ENCODE measurements at regions not wholly inside any gene's neighbourhood (a gene's known extent, or its start where the extent isn't known, plus 50 kb on each side); places are given as distances from the start of the nearest gene placed in this dataset.

- H3K9ac ChIP-seq (replicated peaks; ENCODE audit: extremely low read depth, insufficient read depth, low read length), result no peak overlapping the region
- no peaks in the 10 kb centered on the region for H4K20me1 ChIP-seq (replicated peaks; ENCODE audit: control insufficient read depth, extremely low read depth, insufficient read depth, low read length)
- H3K4me2 ChIP-seq (ENCODE audit: insufficient read depth, low read length), result no peak overlapping the region
- H2AFZ ChIP-seq (ENCODE audit: low read depth, low read length), result no peak overlapping the region
- DNase-seq (ENCODE audit: low read depth, low spot score) (no peak), FAIRE-seq (no peak)
- no peak overlapping the region for H3K27ac ChIP-seq (ENCODE audit: insufficient read depth, low read depth, low read length)
- H3K4me1 ChIP-seq (ENCODE audit: control insufficient read depth, extremely low read depth, insufficient read depth, low read length), result no peaks in the 10 kb centered on the region
- dilution Hi-C loops (cut with MboI; ENCODE audit: extremely low pct_ligation_motif_present, low sequenced_read_pairs), result no loop called here
- CTCF ChIA-PET, result no interaction called here
- POLR2A ChIA-PET, result no interaction called here
- TF ChIP-seq FOS (IDR thresholded peaks at IDR 0.05; ENCODE audit: borderline replicate concordance, insufficient read depth, low read length) (no peak), POLR2AphosphoS5 (IDR thresholded peaks at IDR 0.05; ENCODE audit: insufficient read depth, low read depth, low read length) (no peak), MAX (IDR thresholded peaks at IDR 0.05; ENCODE audit: insufficient read depth, insufficient read length) (no peak), MYC (IDR thresholded peaks at IDR 0.05; ENCODE audit: low read depth, low read length) (no peak)
- TF ChIP-seq, protein P1, sequence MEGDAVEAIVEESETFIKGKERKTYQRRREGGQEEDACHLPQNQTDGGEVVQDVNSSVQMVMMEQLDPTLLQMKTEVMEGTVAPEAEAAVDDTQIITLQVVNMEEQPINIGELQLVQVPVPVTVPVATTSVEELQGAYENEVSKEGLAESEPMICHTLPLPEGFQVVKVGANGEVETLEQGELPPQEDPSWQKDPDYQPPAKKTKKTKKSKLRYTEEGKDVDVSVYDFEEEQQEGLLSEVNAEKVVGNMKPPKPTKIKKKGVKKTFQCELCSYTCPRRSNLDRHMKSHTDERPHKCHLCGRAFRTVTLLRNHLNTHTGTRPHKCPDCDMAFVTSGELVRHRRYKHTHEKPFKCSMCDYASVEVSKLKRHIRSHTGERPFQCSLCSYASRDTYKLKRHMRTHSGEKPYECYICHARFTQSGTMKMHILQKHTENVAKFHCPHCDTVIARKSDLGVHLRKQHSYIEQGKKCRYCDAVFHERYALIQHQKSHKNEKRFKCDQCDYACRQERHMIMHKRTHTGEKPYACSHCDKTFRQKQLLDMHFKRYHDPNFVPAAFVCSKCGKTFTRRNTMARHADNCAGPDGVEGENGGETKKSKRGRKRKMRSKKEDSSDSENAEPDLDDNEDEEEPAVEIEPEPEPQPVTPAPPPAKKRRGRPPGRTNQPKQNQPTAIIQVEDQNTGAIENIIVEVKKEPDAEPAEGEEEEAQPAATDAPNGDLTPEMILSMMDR (IDR thresholded peaks at IDR 0.05; ENCODE audit: extremely low read depth in 1 of 2, insufficient read depth in 1 of 2, low read depth in 1 of 2, low read length in 2 of 2), result no peak
- intact Hi-C loops (cut with micrococcal nuclease), result no loop called here
- H3K79me2 ChIP-seq (ENCODE audit: control insufficient read depth, insufficient read depth, low read length), result no peaks in the 10 kb centered on the region
- no TSS peak for BruUV-seq (replicated peaks)
- H3K27me3 ChIP-seq (ENCODE audit: control insufficient read depth in 2 of 2, insufficient read depth in 2 of 2, low read length in 2 of 2), result no peaks in the 10 kb centered on the region
- no peaks in the 10 kb centered on the region for H3K9me3 ChIP-seq (replicated peaks; ENCODE audit: control insufficient read depth, insufficient read depth, low read length)
- H3K36me3 ChIP-seq (ENCODE audit: control insufficient read depth in 2 of 2, extremely low read depth in 1 of 2, insufficient read depth in 2 of 2, low read length in 2 of 2), result no peaks in the 10 kb centered on the region
- no peak overlapping the region for H3K4me3 ChIP-seq (replicated peaks in 1 of 3; ENCODE audit: insufficient read depth in 1 of 3, low read depth in 1 of 3, low read length in 3 of 3)
- H3K9me1 ChIP-seq (replicated peaks; ENCODE audit: control insufficient read depth, extremely low read depth, insufficient read depth, low read length), result no peaks in the 10 kb centered on the region
These were observed 899.1 kb downstream of the TMEM182 start for GRCh38 chr2:103660947-103661346.

DNA sequence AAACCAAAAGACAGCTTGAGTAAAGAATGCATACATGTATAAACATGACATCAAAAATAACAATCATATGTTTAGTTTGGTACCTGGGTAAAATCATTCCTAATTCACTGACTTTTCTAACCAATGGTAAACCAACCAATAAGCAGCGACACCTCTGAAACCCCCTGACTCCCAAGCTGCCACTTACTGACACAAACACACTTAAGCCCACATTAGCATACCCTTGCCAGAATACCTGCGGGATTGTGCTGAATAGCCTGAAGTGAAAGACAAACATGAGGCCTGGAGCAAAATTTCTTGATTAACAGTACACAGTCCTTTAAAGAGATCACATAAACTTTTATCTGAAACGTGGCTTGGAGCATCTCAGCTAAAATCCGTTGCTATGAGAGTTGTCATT is 902.9 kb downstream of the TMEM182 start:
- Histone ChIP-seq H4K20me1 (replicated peaks; ENCODE audit: control insufficient read depth, extremely low read depth, insufficient read depth, low read length) (no peaks in the 10 kb centered on the region), H3K9ac (replicated peaks; ENCODE audit: extremely low read depth, insufficient read depth, low read length) (no peak overlapping the region), H2AFZ (ENCODE audit: low read depth, low read length) (no peak overlapping the region), H3K9me3 (replicated peaks; ENCODE audit: control insufficient read depth, insufficient read depth, low read length) (peaks cover 1% of the 10 kb centered on the region), H3K79me2 (ENCODE audit: control insufficient read depth, insufficient read depth, low read length) (no peaks in the 10 kb centered on the region), H3K36me3 (ENCODE audit: control insufficient read depth in 2 of 2, extremely low read depth in 1 of 2, insufficient read depth in 2 of 2, low read length in 2 of 2) (no peaks in the 10 kb centered on the region), H3K27me3 (ENCODE audit: control insufficient read depth in 2 of 2, insufficient read depth in 2 of 2, low read length in 2 of 2) (no peaks in the 10 kb centered on the region), H3K27ac (ENCODE audit: insufficient read depth, low read depth, low read length) (no peak overlapping the region), H3K4me3 (replicated peaks in 1 of 3; ENCODE audit: insufficient read depth in 1 of 3, low read depth in 1 of 3, low read length in 3 of 3) (no peak overlapping the region), H3K4me1 (ENCODE audit: control insufficient read depth, extremely low read depth, insufficient read depth, low read length) (no peaks in the 10 kb centered on the region), H3K9me1 (replicated peaks; ENCODE audit: control insufficient read depth, extremely low read depth, insufficient read depth, low read length) (no peaks in the 10 kb centered on the region), H3K4me2 (ENCODE audit: insufficient read depth, low read length) (no peak overlapping the region)
- CTCF ChIA-PET, result no interaction called here
- dilution Hi-C loops (cut with MboI; ENCODE audit: extremely low pct_ligation_motif_present, low sequenced_read_pairs), result no loop called here
- POLR2A ChIA-PET, result no interaction called here
- DNase-seq (ENCODE audit: low read depth, low spot score) (no peak), FAIRE-seq (no peak)
- BruUV-seq (replicated peaks), result no TSS peak
- TF ChIP-seq FOS (IDR thresholded peaks at IDR 0.05; ENCODE audit: borderline replicate concordance, insufficient read depth, low read length) (no peak), MAX (IDR thresholded peaks at IDR 0.05; ENCODE audit: insufficient read depth, insufficient read length) (no peak), MYC (IDR thresholded peaks at IDR 0.05; ENCODE audit: low read depth, low read length) (no peak), JUN (IDR thresholded peaks at IDR 0.05; ENCODE audit: borderline replicate concordance, insufficient read depth, insufficient read length, low read depth) (no peak), POLR2A (IDR thresholded peaks at IDR 0.05; ENCODE audit: low read depth, low read length) (no peak), GATA2 (IDR thresholded peaks at IDR 0.05; ENCODE audit: insufficient read depth, insufficient read length, low read depth, low read length) (no peak), EZH2 (IDR thresholded peaks at IDR 0.05; ENCODE audit: borderline replicate concordance, low read depth, low read length, severe bottlenecking) (no peak), POLR2AphosphoS5 (IDR thresholded peaks at IDR 0.05; ENCODE audit: insufficient read depth, low read depth, low read length) (no peak)
- TF ChIP-seq, protein P1 (IDR thresholded peaks at IDR 0.05; ENCODE audit: extremely low read depth in 1 of 2, insufficient read depth in 1 of 2, low read depth in 1 of 2, low read length in 2 of 2), result no peak
- intact Hi-C loops (cut with micrococcal nuclease), result no loop called here

Measured in endothelial cell of umbilical vein (primary cell).